Neural progenitor cell (in vitro differentiated cells): ENCODE measurements at regions not wholly inside any gene's neighbourhood (a gene's known extent, or its start where the extent isn't known, plus 50 kb on each side); places are given as distances from the start of the nearest gene placed in this dataset.

Source experiments
- DNase-seq: peaks from one replicate; pipeline ENCODE4 v3.0.0-alpha.2; 2016; ENCODE audit warnings: low spot score
- H2AFZ ChIP-seq: fragments of 200-600 bp; sonication (generic); replicated peaks from 2 replicates; pipeline ENCODE4 v1.6.1; 2016; ENCODE audit warnings: antibody characterized with exemption
- H3F3A ChIP-seq: fragments of 200-600 bp; sonication (generic); 2 replicates; pipeline ENCODE4 v1.6.1; 2016; ENCODE audit warnings: antibody characterized with exemption, low read depth
- H3K27ac ChIP-seq: fragments of 200-600 bp; sonication (generic); 2 replicates; pipeline ENCODE4 v1.5.1; 2016; ENCODE audit warnings: mild to moderate bottlenecking
- H3K27me3 ChIP-seq: fragments of 200-600 bp; sonication (generic); 2 replicates; pipeline ENCODE4 v1.6.1; 2016; ENCODE audit warnings: mild to moderate bottlenecking, moderate library complexity
- H3K36me3 ChIP-seq: fragments of 200-600 bp; sonication (generic); 2 replicates; pipeline ENCODE4 v1.5.1; 2016
- H3K4me1 ChIP-seq: fragments of 200-600 bp; sonication (generic); 2 replicates; pipeline ENCODE4 v1.6.1; 2016; ENCODE audit warnings: mixed run types
- H3K4me2 ChIP-seq: fragments of 200-600 bp; sonication (generic); 2 replicates; pipeline ENCODE4 v1.6.1; 2016
- H3K4me3 ChIP-seq: fragments of 200-600 bp; sonication (generic); 2 replicates; pipeline ENCODE4 v1.5.1; 2016
- H3K79me2 ChIP-seq: fragments of 200-600 bp; sonication (generic); 2 replicates; pipeline ENCODE4 v1.6.1; 2016; ENCODE audit warnings: low read depth
- H3K9ac ChIP-seq: fragments of 200-600 bp; sonication (generic); 2 replicates; pipeline ENCODE4 v1.6.1; 2016
- H3K9me3 ChIP-seq: fragments of 200-600 bp; sonication (generic); 2 replicates; pipeline ENCODE4 v1.5.1; 2016; ENCODE audit warnings: low read depth
- H4K20me1 ChIP-seq: fragments of 200-600 bp; sonication (generic); 2 replicates; pipeline ENCODE4 v1.6.1; 2016; ENCODE audit warnings: low read depth
- H3K27ac Mint-ChIP-seq: 3 replicates; pipeline ENCODE4 v1.8.0; 2021; ENCODE audit warnings: mixed read lengths
- H3K27me3 Mint-ChIP-seq: 2 replicates; pipeline ENCODE4 v1.8.0; 2022; ENCODE audit warnings: low read depth, mild to moderate bottlenecking, inconsistent platforms, moderate library complexity, mixed read lengths; ENCODE audit not compliant: insufficient read depth
- H3K36me3 Mint-ChIP-seq: 3 replicates; pipeline ENCODE4 v1.8.0; 2021; ENCODE audit warnings: mixed read lengths
- H3K4me1 Mint-ChIP-seq: 3 replicates; pipeline ENCODE4 v1.8.0; 2021; ENCODE audit warnings: mixed read lengths
- H3K4me3 Mint-ChIP-seq: 3 replicates; pipeline ENCODE4 v1.8.0; 2021; ENCODE audit warnings: mild to moderate bottlenecking, moderate library complexity, mixed read lengths
- H3K9me3 Mint-ChIP-seq: 3 replicates; pipeline ENCODE4 v1.8.0; 2020; ENCODE audit warnings: mixed read lengths
- CTCF ChIP-seq: fragments of 200-600 bp; sonication (generic); IDR thresholded peaks from 2 replicates; pipeline ENCODE4 v1.5.1; 2017; ENCODE audit warnings: antibody characterized with exemption, mild to moderate bottlenecking
- EZH2 ChIP-seq: fragments of 200-600 bp; sonication (generic); IDR thresholded peaks from 2 replicates; pipeline ENCODE4 v1.6.1; 2017; ENCODE audit warnings: antibody characterized with exemption, mild to moderate bottlenecking, moderate library complexity
- EZH2phosphoT487 ChIP-seq: fragments of 200-600 bp; sonication (generic); IDR thresholded peaks from 2 replicates; pipeline ENCODE4 v1.6.1; 2017; ENCODE audit warnings: antibody characterized with exemption

DNA sequence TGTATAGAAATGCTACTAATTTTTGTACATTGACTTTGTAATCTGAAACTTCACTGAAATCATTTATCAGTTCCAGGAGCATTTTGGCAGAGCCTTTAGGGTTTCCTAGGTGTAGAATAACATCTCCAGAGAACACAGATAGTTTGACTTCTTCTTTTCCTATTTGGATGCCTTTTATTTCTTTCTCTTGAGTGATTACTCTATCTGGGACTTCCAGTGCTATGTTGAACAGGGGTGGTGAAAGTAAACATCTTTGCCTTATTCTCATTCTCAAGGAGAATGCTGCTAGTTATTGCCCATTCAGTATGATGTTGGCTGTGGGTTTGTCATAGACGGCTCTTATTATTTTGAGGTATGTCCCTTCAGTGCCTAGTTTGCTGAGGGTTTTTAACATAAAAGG, 697.9 kb upstream of the ROBO1 start:
- Histone ChIP-seq H3K4me2 (no peak overlapping the region), H3K79me2 (no peaks in the 10 kb centered on the region), H3K36me3 (no peaks in the 10 kb centered on the region), H3K27ac (no peak overlapping the region), H3K4me3 (no peak overlapping the region), H3K9me3 (no peaks in the 10 kb centered on the region), H3F3A (no peaks in the 10 kb centered on the region), H2AFZ (no peak overlapping the region), H3K9ac (no peak overlapping the region), H4K20me1 (no peaks in the 10 kb centered on the region), H3K27me3 (no peaks in the 10 kb centered on the region), H3K4me1 (no peaks in the 10 kb centered on the region)
- Mint-ChIP-seq H3K36me3 (no peaks in the 10 kb centered on the region), H3K4me3 (no peak overlapping the region), H3K4me1 (no peaks in the 10 kb centered on the region), H3K27me3 (no peaks in the 10 kb centered on the region), H3K9me3 (no peaks in the 10 kb centered on the region), H3K27ac (no peak overlapping the region)
- TF ChIP-seq CTCF (no peak), EZH2phosphoT487 (no peak), EZH2 (no peak)
- DNase-seq: no peak

DNA sequence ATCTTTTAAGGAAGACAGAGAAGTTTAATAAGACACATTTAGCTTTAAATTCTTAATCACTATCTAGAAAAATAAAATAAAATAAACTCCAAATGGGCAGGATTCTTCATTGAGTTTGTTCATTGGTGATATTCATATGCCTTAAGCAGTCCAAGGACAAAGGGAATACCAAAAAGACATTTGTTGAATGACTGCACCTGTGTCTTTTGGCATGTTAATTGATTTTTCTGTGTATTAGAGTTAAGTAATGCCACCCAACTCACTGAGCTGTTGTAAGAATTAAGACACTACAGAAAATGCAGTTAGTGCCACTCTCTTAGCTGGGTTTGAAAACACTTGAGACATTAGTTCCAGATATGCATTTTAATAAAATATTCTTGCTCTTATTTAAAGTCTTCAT, 683.6 kb upstream of the ROBO1 start:
- no peak overlapping the region for H3K27ac ChIP-seq
- H2AFZ ChIP-seq: no peak overlapping the region
- H3K36me3 Mint-ChIP-seq: no peaks in the 10 kb centered on the region
- H3K9me3 Mint-ChIP-seq: no peaks in the 10 kb centered on the region
- no peak for DNase-seq
- no peak overlapping the region for H3K4me3 Mint-ChIP-seq
- H3K9me3 ChIP-seq: no peaks in the 10 kb centered on the region
- H4K20me1 ChIP-seq: no peaks in the 10 kb centered on the region
- no peaks in the 10 kb centered on the region for H3K79me2 ChIP-seq
- H3F3A ChIP-seq: no peaks in the 10 kb centered on the region
- H3K27me3 ChIP-seq: no peaks in the 10 kb centered on the region
- no peaks in the 10 kb centered on the region for H3K27me3 Mint-ChIP-seq
- H3K4me3 ChIP-seq: no peak overlapping the region
- H3K4me1 ChIP-seq: no peaks in the 10 kb centered on the region
- H3K36me3 ChIP-seq: no peaks in the 10 kb centered on the region
- no peak overlapping the region for H3K4me2 ChIP-seq
- H3K4me1 Mint-ChIP-seq: no peaks in the 10 kb centered on the region
- TF ChIP-seq CTCF: no peak
- H3K9ac ChIP-seq: no peak overlapping the region
- no peak overlapping the region for H3K27ac Mint-ChIP-seq

DNA sequence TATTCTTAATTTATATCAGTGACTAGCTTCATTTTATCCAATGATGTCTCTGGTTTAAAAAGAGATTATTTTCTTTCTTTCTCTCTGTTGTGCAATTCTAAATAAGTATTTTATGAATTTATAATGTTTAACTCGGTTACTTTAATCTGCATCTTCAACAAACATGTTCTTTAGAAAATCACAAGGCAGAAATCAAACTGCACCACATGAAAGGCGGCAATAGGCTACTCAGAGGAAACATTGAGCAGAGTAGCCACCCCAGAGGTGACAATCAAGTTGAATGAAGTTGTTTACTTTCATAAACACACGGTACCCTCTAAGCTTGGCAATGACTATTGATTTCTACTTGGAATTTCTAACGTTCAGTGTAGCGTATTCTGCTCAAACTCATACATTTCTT, 677.8 kb upstream of the ROBO1 start:
- Mint-ChIP-seq H3K4me3 (no peak overlapping the region), H3K36me3 (no peaks in the 10 kb centered on the region)
- H2AFZ ChIP-seq: no peak overlapping the region

More for the DNA sequence above, 677.8 kb upstream of the ROBO1 start:
- Histone ChIP-seq H3F3A (no peaks in the 10 kb centered on the region), H3K9me3 (no peaks in the 10 kb centered on the region), H3K4me2 (no peak overlapping the region), H3K4me1 (no peaks in the 10 kb centered on the region), H3K4me3 (no peak overlapping the region), H4K20me1 (no peaks in the 10 kb centered on the region), H3K9ac (no peak overlapping the region), H3K27me3 (no peaks in the 10 kb centered on the region), H3K36me3 (no peaks in the 10 kb centered on the region), H3K79me2 (no peaks in the 10 kb centered on the region), H3K27ac (no peak overlapping the region)
- peaks cover 3% of the 10 kb centered on the region for H3K4me1 Mint-ChIP-seq
- TF ChIP-seq EZH2 (no peak), CTCF (no peak), EZH2phosphoT487 (no peak)
- no peaks in the 10 kb centered on the region for H3K27me3 Mint-ChIP-seq
- no peaks in the 10 kb centered on the region for H3K9me3 Mint-ChIP-seq
- H3K27ac Mint-ChIP-seq: no peak overlapping the region
- no peak for DNase-seq
